Tibial nerve (tissue), 3 donors: ENCODE measurements at regions not wholly inside any gene's neighbourhood (a gene's known extent, or its start where the extent isn't known, plus 50 kb on each side); places are given as distances from the start of the nearest gene placed in this dataset.

ENCODE experiments used
- CTCF ChIP-seq, 5 experiments: fragments of 200-600 bp in 3 of 5; fragments of 450-650 bp in 2 of 5; sonication (generic) in 3 of 5; IDR thresholded peaks; one replicate each; pipeline ENCODE4 v1.5.1; 2016 to 2019; ENCODE audit warnings: antibody characterized with exemption in 5 of 5, mild to moderate bottlenecking in 3 of 5, moderate library complexity in 2 of 5
- POLR2A ChIP-seq, 2 donors: fragments of 450-650 bp; IDR thresholded peaks; one replicate each; pipeline ENCODE4 v1.6.1; 2017; ENCODE audit warnings: antibody characterized with exemption in 2 of 2, mild to moderate bottlenecking in 2 of 2, moderate library complexity in 2 of 2

GRCh38 chr13:72617951-72618350, 109.5 kb downstream of the MZT1 start:
- TF ChIP-seq CTCF (IDR thresholded peaks at IDR 0.05) (no peak), POLR2A (IDR thresholded peaks at IDR 0.05) (no peak)
